ENCODE measurements at regions not wholly inside any gene's neighbourhood (a gene's known extent, or its start where the extent isn't known, plus 50 kb on each side); places are given as distances from the start of the nearest gene placed in this dataset.
A peak's percentile ranks its signal among the peaks of the same experiment; 100 is the strongest.

DNA sequence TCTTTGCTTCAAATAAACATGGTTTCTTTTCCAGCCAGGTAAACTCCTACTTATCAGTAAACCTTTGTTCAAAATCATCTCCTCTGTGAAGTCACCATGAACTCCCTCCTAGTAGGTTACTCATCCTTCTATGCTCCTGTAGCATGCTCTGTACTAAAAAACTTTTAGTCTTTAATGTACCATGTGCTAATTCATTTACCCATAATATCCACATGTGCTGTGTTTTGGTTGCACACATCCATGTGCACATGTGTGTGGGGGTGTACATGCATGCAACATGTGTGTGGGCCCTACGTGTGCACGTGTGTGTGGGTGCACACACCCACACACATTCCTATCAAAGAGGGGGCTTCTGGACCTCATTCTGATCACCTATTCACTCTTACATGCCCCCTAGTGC lies 259.9 kb upstream of the SP4 start:
- H3K4me1 Mint-ChIP-seq: peaks cover 15% of the 10 kb centered on the region
- no peak overlapping the region for H3K4me3 Mint-ChIP-seq
- no peaks in the 10 kb centered on the region for H3K36me3 Mint-ChIP-seq
- no peak for DNase-seq (ENCODE audit: low spot score in 2 of 2, unreplicated experiment in 2 of 2)
- TF ChIP-seq, protein P1, sequence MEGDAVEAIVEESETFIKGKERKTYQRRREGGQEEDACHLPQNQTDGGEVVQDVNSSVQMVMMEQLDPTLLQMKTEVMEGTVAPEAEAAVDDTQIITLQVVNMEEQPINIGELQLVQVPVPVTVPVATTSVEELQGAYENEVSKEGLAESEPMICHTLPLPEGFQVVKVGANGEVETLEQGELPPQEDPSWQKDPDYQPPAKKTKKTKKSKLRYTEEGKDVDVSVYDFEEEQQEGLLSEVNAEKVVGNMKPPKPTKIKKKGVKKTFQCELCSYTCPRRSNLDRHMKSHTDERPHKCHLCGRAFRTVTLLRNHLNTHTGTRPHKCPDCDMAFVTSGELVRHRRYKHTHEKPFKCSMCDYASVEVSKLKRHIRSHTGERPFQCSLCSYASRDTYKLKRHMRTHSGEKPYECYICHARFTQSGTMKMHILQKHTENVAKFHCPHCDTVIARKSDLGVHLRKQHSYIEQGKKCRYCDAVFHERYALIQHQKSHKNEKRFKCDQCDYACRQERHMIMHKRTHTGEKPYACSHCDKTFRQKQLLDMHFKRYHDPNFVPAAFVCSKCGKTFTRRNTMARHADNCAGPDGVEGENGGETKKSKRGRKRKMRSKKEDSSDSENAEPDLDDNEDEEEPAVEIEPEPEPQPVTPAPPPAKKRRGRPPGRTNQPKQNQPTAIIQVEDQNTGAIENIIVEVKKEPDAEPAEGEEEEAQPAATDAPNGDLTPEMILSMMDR (IDR thresholded peaks at IDR 0.05; ENCODE audit: unreplicated experiment): no peak
- H3K27me3 Mint-ChIP-seq (ENCODE audit: low read depth): peaks cover 81% of the 10 kb centered on the region
- H3K27ac Mint-ChIP-seq: no peak overlapping the region
- H3K9me3 Mint-ChIP-seq: peaks cover 13% of the 10 kb centered on the region

DNA sequence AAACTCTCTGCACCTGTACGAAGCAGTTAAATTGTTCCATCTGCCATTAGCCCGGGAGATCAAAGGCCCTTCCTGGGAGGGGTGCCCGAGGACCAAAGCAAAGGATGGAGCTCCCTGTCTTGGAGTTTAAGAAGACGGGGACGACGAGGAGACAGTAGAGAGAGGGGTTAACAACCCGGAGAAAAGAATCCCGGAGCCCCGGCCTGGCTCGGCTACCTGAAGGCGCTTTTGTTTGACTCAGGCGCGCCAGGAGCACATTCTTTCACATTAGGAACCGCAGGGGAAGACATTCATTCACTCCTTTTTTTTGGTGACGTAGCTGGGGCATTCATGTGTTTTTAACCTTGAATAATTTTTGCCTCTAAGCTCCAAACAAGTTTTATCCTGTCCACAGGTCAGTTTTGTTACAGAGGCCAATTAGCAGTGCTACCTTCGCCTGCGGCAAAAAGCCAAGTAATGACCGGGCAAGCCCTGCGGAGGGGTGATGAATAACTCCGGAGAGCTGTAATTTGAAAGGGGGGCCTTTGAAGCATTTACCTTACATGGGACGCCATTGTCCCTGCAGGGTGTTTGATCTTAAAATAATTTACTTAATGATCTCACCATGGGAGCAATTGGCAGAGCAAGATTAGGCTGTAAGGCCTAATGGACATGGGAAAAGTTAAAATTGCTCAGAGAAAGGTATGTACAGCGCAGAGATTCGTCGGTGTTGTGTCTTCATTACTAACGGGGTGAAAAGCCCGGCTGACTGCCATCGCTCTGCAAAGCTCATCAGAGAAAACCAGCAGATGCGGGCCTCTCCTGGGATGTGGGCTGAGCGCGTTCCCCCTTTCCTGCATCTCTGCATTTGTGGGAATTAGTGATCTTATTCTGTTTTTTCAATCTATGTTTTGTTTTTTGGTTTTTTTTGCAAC lies 258.0 kb upstream of the SP4 start:
- Mint-ChIP-seq H3K27ac (no peak overlapping the region), H3K27me3 (ENCODE audit: low read depth) (peaks cover 94% of the 10 kb centered on the region), H3K4me1 (peaks cover 15% of the 10 kb centered on the region), H3K4me3 (peak overlapping the region; percentile 39), H3K36me3 (no peaks in the 10 kb centered on the region), H3K9me3 (peaks cover 8% of the 10 kb centered on the region)
- TF ChIP-seq, protein P1 (IDR thresholded peaks at IDR 0.05; ENCODE audit: unreplicated experiment): no peak
- peak in 1 of 2 experiments; percentile 45 for DNase-seq (ENCODE audit: low spot score in 2 of 2, unreplicated experiment in 2 of 2)

DNA sequence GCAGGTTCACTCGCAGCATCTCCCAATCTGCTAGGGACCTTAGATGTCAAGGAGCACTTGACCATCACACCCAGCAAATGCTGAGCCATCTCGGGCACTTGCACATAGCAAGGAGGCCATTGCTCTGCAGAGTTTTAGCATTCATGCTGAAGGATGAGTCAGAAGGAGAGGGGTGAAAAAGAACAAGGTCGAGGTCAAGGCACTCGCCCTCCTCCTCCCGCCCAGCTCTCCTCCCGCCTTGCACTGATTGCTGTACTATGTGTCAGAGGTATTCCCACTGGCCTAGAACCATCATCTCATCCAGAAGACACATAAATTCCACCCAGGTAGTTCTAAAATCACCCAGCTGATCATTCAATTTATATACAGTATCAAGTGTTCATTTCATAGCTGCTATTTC lies 255.1 kb upstream of the SP4 start:
- no peaks in the 10 kb centered on the region for H3K9me3 Mint-ChIP-seq
- H3K36me3 Mint-ChIP-seq: no peaks in the 10 kb centered on the region
- no peak overlapping the region for H3K4me3 Mint-ChIP-seq
- peaks cover 84% of the 10 kb centered on the region for H3K27me3 Mint-ChIP-seq (ENCODE audit: low read depth)
- H3K4me1 Mint-ChIP-seq: peaks cover 15% of the 10 kb centered on the region
- no peak overlapping the region for H3K27ac Mint-ChIP-seq
- no peak for DNase-seq (ENCODE audit: low spot score in 2 of 2, unreplicated experiment in 2 of 2)
- TF ChIP-seq, protein P1 (IDR thresholded peaks at IDR 0.05; ENCODE audit: unreplicated experiment): no peak

- no peak overlapping the region for H3K27ac Mint-ChIP-seq
- no peaks in the 10 kb centered on the region for H3K9me3 Mint-ChIP-seq
- peaks cover 77% of the 10 kb centered on the region for H3K27me3 Mint-ChIP-seq (ENCODE audit: low read depth)
- DNase-seq (ENCODE audit: low spot score in 2 of 2, unreplicated experiment in 2 of 2): no peak
- peaks cover 15% of the 10 kb centered on the region for H3K4me1 Mint-ChIP-seq
- no peaks in the 10 kb centered on the region for H3K36me3 Mint-ChIP-seq
- no peak overlapping the region for H3K4me3 Mint-ChIP-seq
- TF ChIP-seq, protein P1 (IDR thresholded peaks at IDR 0.05; ENCODE audit: unreplicated experiment): no peak
These were observed 254.4 kb upstream of the SP4 start for GRCh38 chr7:21173436-21173835.

GRCh38 chr7:21175714-21176113 lies 252.2 kb upstream of the SP4 start:
- Mint-ChIP-seq H3K4me3 (no peak overlapping the region), H3K27ac (no peak overlapping the region), H3K9me3 (peaks cover 4% of the 10 kb centered on the region), H3K27me3 (ENCODE audit: low read depth) (peaks cover 61% of the 10 kb centered on the region), H3K36me3 (no peaks in the 10 kb centered on the region), H3K4me1 (no peaks in the 10 kb centered on the region)
- DNase-seq (ENCODE audit: low spot score in 2 of 2, unreplicated experiment in 2 of 2): no peak
- TF ChIP-seq, protein P1 (IDR thresholded peaks at IDR 0.05; ENCODE audit: unreplicated experiment): no peak
